Keratinocyte (primary cell): ENCODE measurements at regions not wholly inside any gene's neighbourhood (a gene's known extent, or its start where the extent isn't known, plus 50 kb on each side); places are given as distances from the start of the nearest gene placed in this dataset.

Experiments used
- DNase-seq: peaks from one replicate; pipeline ENCODE4 v3.0.0-alpha.2; 2011; ENCODE audit warnings: low read depth, missing footprints, low spot score
- FAIRE-seq: peaks from 2 replicates; lab custom pipeline; 2011; peaks lifted over from hg19 to GRCh38; lab: Jason Lieb, UNC
- H2AFZ ChIP-seq: 2 replicates; pipeline ENCODE4 v1.6.0; 2012; ENCODE audit warnings: low read length, control low read depth, inconsistent platforms; ENCODE audit not compliant: control insufficient read depth
- H3K27ac ChIP-seq: 2 replicates; pipeline ENCODE4 v1.5.1; 2011; ENCODE audit warnings: low read length; ENCODE audit not compliant: control insufficient read depth, insufficient read depth
- H3K27me3 ChIP-seq: 3 replicates; pipeline ENCODE4 v1.6.0; 2011; ENCODE audit warnings: low read length; ENCODE audit not compliant: control insufficient read depth, insufficient read depth; ENCODE audit errors: extremely low read depth
- H3K36me3 ChIP-seq, 2 experiments: 2 replicates in 1 of 2; 3 replicates in 1 of 2; pipeline ENCODE4 v1.5.1; 2011; ENCODE audit warnings: low read length in 2 of 2, mild to moderate bottlenecking in 1 of 2; ENCODE audit not compliant: control insufficient read depth in 2 of 2, insufficient read depth in 2 of 2; ENCODE audit errors: extremely low read depth in 1 of 2
- H3K4me1 ChIP-seq: 3 replicates; pipeline ENCODE4 v1.5.1; 2011; ENCODE audit warnings: low read length; ENCODE audit not compliant: control insufficient read depth, insufficient read depth; ENCODE audit errors: extremely low read depth
- H3K4me2 ChIP-seq: 3 replicates; pipeline ENCODE4 v1.6.0; 2011; ENCODE audit warnings: low read depth, low read length; ENCODE audit not compliant: control insufficient read depth, insufficient read depth; ENCODE audit errors: extremely low read depth
- H3K4me3 ChIP-seq, 3 experiments: fragments of 200-600 bp in 1 of 3; sonication (generic) in 1 of 3; 2 replicates in 2 of 3; 3 replicates in 1 of 3; pipeline ENCODE4 v1.5.1; 2011 to 2016; ENCODE audit warnings: low read length in 3 of 3, mild to moderate bottlenecking in 3 of 3, control low read depth in 2 of 3, inconsistent platforms in 1 of 3, low read depth in 1 of 3, mixed read lengths in 1 of 3, mixed run types in 1 of 3, moderate library complexity in 1 of 3; ENCODE audit not compliant: control insufficient read depth in 2 of 3, insufficient read depth in 2 of 3; ENCODE audit errors: extremely low read depth in 1 of 3
- H3K79me2 ChIP-seq: 2 replicates; pipeline ENCODE4 v1.6.0; 2012; ENCODE audit warnings: low read length; ENCODE audit not compliant: control insufficient read depth, insufficient read depth
- H3K9ac ChIP-seq: 3 replicates; pipeline ENCODE4 v1.6.0; 2011; ENCODE audit warnings: low read length; ENCODE audit not compliant: control insufficient read depth, insufficient read depth; ENCODE audit errors: extremely low read depth
- H3K9me1 ChIP-seq: 3 replicates; pipeline ENCODE4 v1.6.0; 2011; ENCODE audit warnings: low read length; ENCODE audit not compliant: control insufficient read depth, insufficient read depth; ENCODE audit errors: extremely low read depth
- H3K9me3 ChIP-seq: 2 replicates; pipeline ENCODE4 v1.5.1; 2012; ENCODE audit warnings: low read depth, low read length; ENCODE audit not compliant: control insufficient read depth
- H4K20me1 ChIP-seq: 3 replicates; pipeline ENCODE4 v1.6.0; 2011; ENCODE audit warnings: low read length; ENCODE audit not compliant: control insufficient read depth, insufficient read depth; ENCODE audit errors: extremely low read depth
- EZH2 ChIP-seq: IDR thresholded peaks from one replicate; pipeline ENCODE4 v1.6.1; 2012; ENCODE audit warnings: inconsistent platforms, mild to moderate bottlenecking, low read length, moderate library complexity
- dilution Hi-C: fragments of 300-500 bp; cut with MboI; formaldehyde crosslinking; loops from one replicate; pipeline ENCODE4 v1.7.0; 2020; ENCODE audit warnings: low sequenced_read_pairs; ENCODE audit not compliant: extremely low pct_ligation_motif_present
- TF ChIP-seq, protein P1 (sequence below), 3 experiments: IDR thresholded peaks in 1 of 3; conservative IDR thresholded peaks in 1 of 3; optimal IDR thresholded peaks in 1 of 3; 2 replicates in 2 of 3; 3 replicates in 1 of 3; pipeline versions ENCODE3 to v1.5.1; 2011; ENCODE audit warnings: low read length in 3 of 3, mild to moderate bottlenecking in 3 of 3, moderate library complexity in 2 of 3, control low read depth in 1 of 3, inconsistent platforms in 1 of 3; ENCODE audit not compliant: insufficient read depth in 2 of 3; ENCODE audit errors: extremely low read depth in 1 of 3

DNA sequence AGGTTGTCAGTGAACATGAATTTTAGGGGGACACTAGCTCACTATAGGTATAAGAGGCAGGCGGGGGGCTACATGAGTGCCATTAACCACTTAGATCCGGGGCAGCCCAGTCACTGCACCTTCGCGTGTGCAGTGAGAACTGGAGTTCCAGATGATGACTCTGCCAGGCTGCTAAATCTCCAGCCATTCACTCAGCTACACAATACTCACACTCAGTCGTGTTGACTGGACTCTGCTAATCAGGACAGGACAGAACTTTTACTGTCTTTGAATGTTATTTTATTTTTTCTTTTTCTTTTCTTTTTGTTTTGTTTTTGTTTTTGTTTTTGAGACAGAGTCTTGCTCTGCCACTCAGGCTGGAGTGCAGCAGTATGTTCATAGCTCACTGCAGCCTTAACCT, 465.6 kb downstream of the AACS start:
- Histone ChIP-seq H3K9me3 (no peaks in the 10 kb centered on the region), H3K9me1 (no peaks in the 10 kb centered on the region), H3K79me2 (no peaks in the 10 kb centered on the region), H3K36me3 (no peaks in the 10 kb centered on the region), H3K4me1 (no peaks in the 10 kb centered on the region), H3K9ac (no peak overlapping the region), H3K4me2 (no peak overlapping the region), H3K4me3 (no peak overlapping the region), H3K27me3 (no peaks in the 10 kb centered on the region), H3K27ac (no peak overlapping the region), H4K20me1 (no peaks in the 10 kb centered on the region), H2AFZ (no peak overlapping the region)
- DNase-seq (no peak), FAIRE-seq (no peak)
- dilution Hi-C loops, result no loop called here
- no peak for TF ChIP-seq EZH2
- TF ChIP-seq, protein P1, sequence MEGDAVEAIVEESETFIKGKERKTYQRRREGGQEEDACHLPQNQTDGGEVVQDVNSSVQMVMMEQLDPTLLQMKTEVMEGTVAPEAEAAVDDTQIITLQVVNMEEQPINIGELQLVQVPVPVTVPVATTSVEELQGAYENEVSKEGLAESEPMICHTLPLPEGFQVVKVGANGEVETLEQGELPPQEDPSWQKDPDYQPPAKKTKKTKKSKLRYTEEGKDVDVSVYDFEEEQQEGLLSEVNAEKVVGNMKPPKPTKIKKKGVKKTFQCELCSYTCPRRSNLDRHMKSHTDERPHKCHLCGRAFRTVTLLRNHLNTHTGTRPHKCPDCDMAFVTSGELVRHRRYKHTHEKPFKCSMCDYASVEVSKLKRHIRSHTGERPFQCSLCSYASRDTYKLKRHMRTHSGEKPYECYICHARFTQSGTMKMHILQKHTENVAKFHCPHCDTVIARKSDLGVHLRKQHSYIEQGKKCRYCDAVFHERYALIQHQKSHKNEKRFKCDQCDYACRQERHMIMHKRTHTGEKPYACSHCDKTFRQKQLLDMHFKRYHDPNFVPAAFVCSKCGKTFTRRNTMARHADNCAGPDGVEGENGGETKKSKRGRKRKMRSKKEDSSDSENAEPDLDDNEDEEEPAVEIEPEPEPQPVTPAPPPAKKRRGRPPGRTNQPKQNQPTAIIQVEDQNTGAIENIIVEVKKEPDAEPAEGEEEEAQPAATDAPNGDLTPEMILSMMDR (optimal IDR thresholded peaks at IDR 0.05 in 1 of 3, IDR thresholded peaks at IDR 0.05 in 1 of 3, conservative IDR thresholded peaks at IDR 0.05 in 1 of 3; ENCODE audit: extremely low read depth in 1 of 3, insufficient read depth in 2 of 3, low read length in 3 of 3), result no peak

DNA sequence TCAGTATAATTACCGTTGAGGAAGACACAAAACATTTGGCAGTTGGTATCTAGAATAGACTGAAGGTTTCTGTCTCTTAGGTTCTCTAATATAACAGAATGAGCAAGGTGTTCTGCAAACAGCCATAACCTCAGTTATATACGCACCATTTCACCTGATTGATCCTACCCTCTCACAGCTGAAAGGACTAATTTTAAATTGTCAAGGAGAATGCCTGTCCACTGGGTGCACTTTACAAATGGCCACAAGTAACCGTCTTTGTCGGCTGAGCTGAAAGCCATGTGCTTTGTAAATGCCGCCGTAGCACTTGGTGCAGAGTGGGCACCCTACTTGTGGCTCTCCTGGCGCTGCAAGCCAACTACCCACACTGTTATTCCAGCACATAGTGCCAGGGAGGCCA, 466.3 kb downstream of the AACS start:
- FAIRE-seq (no peak), DNase-seq (no peak)
- no peak overlapping the region for H2AFZ ChIP-seq
- no peaks in the 10 kb centered on the region for H3K9me3 ChIP-seq
- H3K36me3 ChIP-seq, result no peaks in the 10 kb centered on the region
- no peak overlapping the region for H3K9ac ChIP-seq
- no peak overlapping the region for H3K4me3 ChIP-seq
- dilution Hi-C loops, result no loop called here
- no peak overlapping the region for H3K27ac ChIP-seq
- no peaks in the 10 kb centered on the region for H3K79me2 ChIP-seq
- H3K4me1 ChIP-seq, result no peaks in the 10 kb centered on the region
- no peaks in the 10 kb centered on the region for H3K9me1 ChIP-seq
- H3K4me2 ChIP-seq, result no peak overlapping the region
- no peaks in the 10 kb centered on the region for H4K20me1 ChIP-seq
- H3K27me3 ChIP-seq, result no peaks in the 10 kb centered on the region
- TF ChIP-seq, protein P1 (optimal IDR thresholded peaks at IDR 0.05 in 1 of 3, IDR thresholded peaks at IDR 0.05 in 1 of 3, conservative IDR thresholded peaks at IDR 0.05 in 1 of 3; ENCODE audit: extremely low read depth in 1 of 3, insufficient read depth in 2 of 3, low read length in 3 of 3), result no peak
- no peak for TF ChIP-seq EZH2
